GM23338 (cell line): ENCODE measurements at regions not wholly inside any gene's neighbourhood (a gene's known extent, or its start where the extent isn't known, plus 50 kb on each side); places are given as distances from the start of the nearest gene placed in this dataset.
A peak's percentile ranks its signal among the peaks of the same experiment; 100 is the strongest.

Source experiments
- ATAC-seq: fragments of 200-7000 bp; cut with Tn5 transposase; 3 replicates; pipeline ENCODE4 v1.9.1; 2020
- DNase-seq: peaks from one replicate; pipeline ENCODE4 v3.0.0-alpha.2; 2015; ENCODE audit warnings: low spot score
- H2AFZ ChIP-seq: fragments of 200-600 bp; sonication (generic); 2 replicates; pipeline ENCODE4 v1.8.0; 2016; ENCODE audit warnings: antibody characterized with exemption, mild to moderate bottlenecking, moderate library complexity
- H3F3A ChIP-seq: fragments of 200-600 bp; sonication (generic); replicated peaks from 2 replicates; pipeline ENCODE4 v1.8.0; 2017; ENCODE audit warnings: antibody characterized with exemption, mixed run types, low read depth
- H3K27ac ChIP-seq: fragments of 200-600 bp; sonication (generic); 2 replicates; pipeline ENCODE4 v1.6.1; 2016; ENCODE audit warnings: low read depth
- H3K27me3 ChIP-seq: fragments of 200-600 bp; sonication (generic); 2 replicates; pipeline ENCODE4 v1.8.0; 2016; ENCODE audit warnings: mild to moderate bottlenecking, mixed run types, moderate library complexity; ENCODE audit not compliant: insufficient read depth
- H3K36me3 ChIP-seq: fragments of 200-600 bp; sonication (generic); 2 replicates; pipeline ENCODE4 v1.8.0; 2016; ENCODE audit warnings: mild to moderate bottlenecking; ENCODE audit not compliant: insufficient read depth
- H3K4me1 ChIP-seq: fragments of 200-600 bp; sonication (generic); 2 replicates; pipeline ENCODE4 v1.8.0; 2016; ENCODE audit warnings: mild to moderate bottlenecking, moderate library complexity; ENCODE audit not compliant: insufficient read depth
- H3K4me2 ChIP-seq: fragments of 200-600 bp; sonication (generic); 2 replicates; pipeline ENCODE4 v1.7.1; 2017; ENCODE audit warnings: mixed run types
- H3K4me3 ChIP-seq: fragments of 200-600 bp; sonication (generic); 2 replicates; pipeline ENCODE4 v1.6.1; 2016; ENCODE audit warnings: mixed run types
- H3K79me2 ChIP-seq: fragments of 200-600 bp; sonication (generic); replicated peaks from 2 replicates; pipeline ENCODE4 v1.8.0; 2017; ENCODE audit warnings: mild to moderate bottlenecking; ENCODE audit not compliant: insufficient read depth
- H3K9me2 ChIP-seq: fragments of 200-600 bp; sonication (generic); 2 replicates; pipeline ENCODE4 v1.8.0; 2017; ENCODE audit not compliant: insufficient read depth
- H4K20me1 ChIP-seq: fragments of 200-600 bp; sonication (generic); replicated peaks from 2 replicates; pipeline ENCODE4 v1.8.0; 2017; ENCODE audit warnings: mild to moderate bottlenecking; ENCODE audit not compliant: insufficient read depth
- H3K27ac Mint-ChIP-seq: 2 replicates; pipeline ENCODE4 v1.8.0; 2020; ENCODE audit warnings: inconsistent platforms, mild to moderate bottlenecking, moderate library complexity, mixed read lengths
- H3K27me3 Mint-ChIP-seq: 3 replicates; pipeline ENCODE4 v1.8.0; 2022; ENCODE audit warnings: low read depth, mild to moderate bottlenecking, moderate library complexity, mixed read lengths, inconsistent platforms; ENCODE audit not compliant: insufficient read depth, poor library complexity
- H3K36me3 Mint-ChIP-seq: 3 replicates; pipeline ENCODE4 v1.8.0; 2021; ENCODE audit warnings: low read depth, mild to moderate bottlenecking, inconsistent platforms, moderate library complexity, mixed read lengths
- H3K4me1 Mint-ChIP-seq: 3 replicates; pipeline ENCODE4 v1.8.0; 2020; ENCODE audit warnings: mild to moderate bottlenecking, inconsistent platforms, mixed read lengths
- H3K4me3 Mint-ChIP-seq: 3 replicates; pipeline ENCODE4 v1.8.0; 2021; ENCODE audit warnings: moderate library complexity, mild to moderate bottlenecking, inconsistent platforms, mixed read lengths
- H3K9me3 Mint-ChIP-seq: 3 replicates; pipeline ENCODE4 v1.8.0; 2020; ENCODE audit warnings: moderate library complexity, mild to moderate bottlenecking, inconsistent platforms, mixed read lengths
- EZH2 ChIP-seq: fragments of 200-600 bp; sonication (generic); IDR thresholded peaks from one replicate; pipeline ENCODE4 v1.8.0; 2017; ENCODE audit warnings: antibody characterized with exemption, mild to moderate bottlenecking, low read depth; ENCODE audit not compliant: unreplicated experiment
- EZH2phosphoT487 ChIP-seq: fragments of 200-600 bp; sonication (generic); IDR thresholded peaks from one replicate; pipeline ENCODE4 v1.8.1; 2018; ENCODE audit warnings: antibody characterized with exemption; ENCODE audit not compliant: unreplicated experiment
- TF ChIP-seq, protein P1 (sequence below): fragments of 250-450 bp; sonication (Bioruptor Pico); IDR thresholded peaks from 2 replicates; pipeline ENCODE4 v1.5.0; 2020; ENCODE audit warnings: mild to moderate bottlenecking, moderate library complexity
- TF ChIP-seq, protein P2 (sequence below), 2 experiments: fragments of 200-600 bp in 1 of 2; sonication (generic) in 1 of 2; conservative IDR thresholded peaks; 2 replicates each; pipeline versions ENCODE4 v1.5.1 to v1.6.1; 2016 to 2017; ENCODE audit warnings: antibody characterized with exemption in 2 of 2, low read depth in 2 of 2, mild to moderate bottlenecking in 2 of 2, moderate library complexity in 1 of 2

DNA sequence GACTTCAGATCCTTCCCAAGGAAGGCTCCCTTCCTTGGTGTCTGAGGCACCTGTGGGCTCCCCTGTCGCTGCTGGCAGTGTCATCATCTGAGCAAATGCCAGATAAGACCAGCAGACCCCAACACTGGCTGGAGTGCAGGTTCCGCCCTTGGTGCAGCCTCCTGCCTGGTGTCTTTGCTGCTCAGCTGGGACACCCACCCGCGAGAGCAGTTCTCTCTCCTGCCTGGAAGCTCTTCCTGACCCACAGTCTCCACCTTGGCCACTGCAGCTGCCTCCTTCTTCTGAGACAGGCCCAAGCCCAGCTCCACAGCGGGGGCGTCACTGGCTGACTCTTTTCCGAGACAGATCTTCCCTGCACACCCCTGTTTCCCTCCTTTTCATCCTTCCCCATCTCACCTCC, 395.7 kb upstream of the MAP3K7 start (continued):
- TF ChIP-seq, protein P1, sequence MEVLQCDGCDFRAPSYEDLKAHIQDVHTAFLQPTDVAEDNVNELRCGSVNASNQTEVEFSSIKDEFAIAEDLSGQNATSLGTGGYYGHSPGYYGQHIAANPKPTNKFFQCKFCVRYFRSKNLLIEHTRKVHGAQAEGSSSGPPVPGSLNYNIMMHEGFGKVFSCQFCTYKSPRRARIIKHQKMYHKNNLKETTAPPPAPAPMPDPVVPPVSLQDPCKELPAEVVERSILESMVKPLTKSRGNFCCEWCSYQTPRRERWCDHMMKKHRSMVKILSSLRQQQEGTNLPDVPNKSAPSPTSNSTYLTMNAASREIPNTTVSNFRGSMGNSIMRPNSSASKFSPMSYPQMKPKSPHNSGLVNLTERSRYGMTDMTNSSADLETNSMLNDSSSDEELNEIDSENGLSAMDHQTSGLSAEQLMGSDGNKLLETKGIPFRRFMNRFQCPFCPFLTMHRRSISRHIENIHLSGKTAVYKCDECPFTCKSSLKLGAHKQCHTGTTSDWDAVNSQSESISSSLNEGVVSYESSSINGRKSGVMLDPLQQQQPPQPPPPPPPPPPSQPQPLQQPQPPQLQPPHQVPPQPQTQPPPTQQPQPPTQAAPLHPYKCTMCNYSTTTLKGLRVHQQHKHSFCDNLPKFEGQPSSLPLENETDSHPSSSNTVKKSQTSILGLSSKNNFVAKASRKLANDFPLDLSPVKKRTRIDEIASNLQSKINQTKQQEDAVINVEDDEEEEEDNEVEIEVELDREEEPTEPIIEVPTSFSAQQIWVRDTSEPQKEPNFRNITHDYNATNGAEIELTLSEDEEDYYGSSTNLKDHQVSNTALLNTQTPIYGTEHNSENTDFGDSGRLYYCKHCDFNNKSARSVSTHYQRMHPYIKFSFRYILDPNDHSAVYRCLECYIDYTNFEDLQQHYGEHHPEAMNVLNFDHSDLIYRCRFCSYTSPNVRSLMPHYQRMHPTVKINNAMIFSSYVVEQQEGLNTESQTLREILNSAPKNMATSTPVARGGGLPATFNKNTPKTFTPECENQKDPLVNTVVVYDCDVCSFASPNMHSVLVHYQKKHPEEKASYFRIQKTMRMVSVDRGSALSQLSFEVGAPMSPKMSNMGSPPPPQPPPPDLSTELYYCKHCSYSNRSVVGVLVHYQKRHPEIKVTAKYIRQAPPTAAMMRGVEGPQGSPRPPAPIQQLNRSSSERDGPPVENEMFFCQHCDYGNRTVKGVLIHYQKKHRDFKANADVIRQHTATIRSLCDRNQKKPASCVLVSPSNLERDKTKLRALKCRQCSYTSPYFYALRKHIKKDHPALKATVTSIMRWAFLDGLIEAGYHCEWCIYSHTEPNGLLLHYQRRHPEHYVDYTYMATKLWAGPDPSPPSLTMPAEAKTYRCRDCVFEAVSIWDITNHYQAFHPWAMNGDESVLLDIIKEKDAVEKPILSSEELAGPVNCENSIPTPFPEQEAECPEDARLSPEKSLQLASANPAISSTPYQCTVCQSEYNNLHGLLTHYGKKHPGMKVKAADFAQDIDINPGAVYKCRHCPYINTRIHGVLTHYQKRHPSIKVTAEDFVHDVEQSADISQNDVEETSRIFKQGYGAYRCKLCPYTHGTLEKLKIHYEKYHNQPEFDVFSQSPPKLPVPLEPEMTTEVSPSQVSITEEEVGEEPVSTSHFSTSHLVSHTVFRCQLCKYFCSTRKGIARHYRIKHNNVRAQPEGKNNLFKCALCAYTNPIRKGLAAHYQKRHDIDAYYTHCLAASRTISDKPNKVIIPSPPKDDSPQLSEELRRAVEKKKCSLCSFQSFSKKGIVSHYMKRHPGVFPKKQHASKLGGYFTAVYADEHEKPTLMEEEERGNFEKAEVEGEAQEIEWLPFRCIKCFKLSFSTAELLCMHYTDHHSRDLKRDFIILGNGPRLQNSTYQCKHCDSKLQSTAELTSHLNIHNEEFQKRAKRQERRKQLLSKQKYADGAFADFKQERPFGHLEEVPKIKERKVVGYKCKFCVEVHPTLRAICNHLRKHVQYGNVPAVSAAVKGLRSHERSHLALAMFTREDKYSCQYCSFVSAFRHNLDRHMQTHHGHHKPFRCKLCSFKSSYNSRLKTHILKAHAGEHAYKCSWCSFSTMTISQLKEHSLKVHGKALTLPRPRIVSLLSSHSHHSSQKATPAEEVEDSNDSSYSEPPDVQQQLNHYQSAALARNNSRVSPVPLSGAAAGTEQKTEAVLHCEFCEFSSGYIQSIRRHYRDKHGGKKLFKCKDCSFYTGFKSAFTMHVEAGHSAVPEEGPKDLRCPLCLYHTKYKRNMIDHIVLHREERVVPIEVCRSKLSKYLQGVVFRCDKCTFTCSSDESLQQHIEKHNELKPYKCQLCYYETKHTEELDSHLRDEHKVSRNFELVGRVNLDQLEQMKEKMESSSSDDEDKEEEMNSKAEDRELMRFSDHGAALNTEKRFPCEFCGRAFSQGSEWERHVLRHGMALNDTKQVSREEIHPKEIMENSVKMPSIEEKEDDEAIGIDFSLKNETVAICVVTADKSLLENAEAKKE (CRISPR knock-in tag) = no peak

DNA sequence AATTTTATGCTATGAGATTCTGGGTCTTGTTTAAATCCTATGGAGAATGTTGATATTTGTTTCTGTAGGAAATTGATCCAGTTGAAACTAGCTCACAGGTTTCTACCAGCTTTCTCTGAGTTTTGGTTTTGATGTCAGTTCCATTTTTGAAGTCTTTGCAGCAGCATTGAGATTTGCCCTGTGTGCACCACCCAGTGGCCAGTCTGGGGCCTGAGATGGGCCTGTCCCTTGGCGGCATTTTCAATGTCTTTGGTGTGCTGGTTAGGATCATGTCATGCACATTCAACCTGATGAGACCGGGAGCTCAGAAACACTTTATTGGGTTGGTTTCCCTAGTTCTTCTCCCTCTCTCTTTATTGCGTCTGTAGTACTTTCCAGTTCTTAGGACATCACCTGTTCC, 395.2 kb upstream of the MAP3K7 start:
- DNase-seq = peak; percentile 19
- Histone ChIP-seq H3K27me3 (no peaks in the 10 kb centered on the region), H3K36me3 (no peaks in the 10 kb centered on the region), H3K27ac (no peak overlapping the region), H3F3A (no peaks in the 10 kb centered on the region), H4K20me1 (no peaks in the 10 kb centered on the region), H3K4me2 (no peak overlapping the region), H3K79me2 (no peaks in the 10 kb centered on the region), H2AFZ (no peak overlapping the region), H3K4me1 (no peaks in the 10 kb centered on the region), H3K9me2 (no peaks in the 10 kb centered on the region), H3K4me3 (no peak overlapping the region)
- Mint-ChIP-seq H3K4me3 (no peak overlapping the region), H3K9me3 (no peaks in the 10 kb centered on the region), H3K27ac (no peak overlapping the region; the same call in 1 of the 2 replicates), H3K4me1 (peaks cover 3% of the 10 kb centered on the region; the same call in 2 of the 3 replicates), H3K27me3 (peaks cover 3% of the 10 kb centered on the region), H3K36me3 (no peaks in the 10 kb centered on the region)
- ATAC-seq = peak; percentile 60
- TF ChIP-seq, protein P2, sequence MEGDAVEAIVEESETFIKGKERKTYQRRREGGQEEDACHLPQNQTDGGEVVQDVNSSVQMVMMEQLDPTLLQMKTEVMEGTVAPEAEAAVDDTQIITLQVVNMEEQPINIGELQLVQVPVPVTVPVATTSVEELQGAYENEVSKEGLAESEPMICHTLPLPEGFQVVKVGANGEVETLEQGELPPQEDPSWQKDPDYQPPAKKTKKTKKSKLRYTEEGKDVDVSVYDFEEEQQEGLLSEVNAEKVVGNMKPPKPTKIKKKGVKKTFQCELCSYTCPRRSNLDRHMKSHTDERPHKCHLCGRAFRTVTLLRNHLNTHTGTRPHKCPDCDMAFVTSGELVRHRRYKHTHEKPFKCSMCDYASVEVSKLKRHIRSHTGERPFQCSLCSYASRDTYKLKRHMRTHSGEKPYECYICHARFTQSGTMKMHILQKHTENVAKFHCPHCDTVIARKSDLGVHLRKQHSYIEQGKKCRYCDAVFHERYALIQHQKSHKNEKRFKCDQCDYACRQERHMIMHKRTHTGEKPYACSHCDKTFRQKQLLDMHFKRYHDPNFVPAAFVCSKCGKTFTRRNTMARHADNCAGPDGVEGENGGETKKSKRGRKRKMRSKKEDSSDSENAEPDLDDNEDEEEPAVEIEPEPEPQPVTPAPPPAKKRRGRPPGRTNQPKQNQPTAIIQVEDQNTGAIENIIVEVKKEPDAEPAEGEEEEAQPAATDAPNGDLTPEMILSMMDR (conservative IDR thresholded peaks at IDR 0.05; ENCODE audit: low read depth in 2 of 2) = peak; percentile 44 to 55
- TF ChIP-seq EZH2 = no peak
- no peak for TF ChIP-seq EZH2phosphoT487
- TF ChIP-seq, protein P1 (CRISPR knock-in tag) = no peak
